ENCODE measurements at regions not wholly inside any gene's neighbourhood (a gene's known extent, or its start where the extent isn't known, plus 50 kb on each side); places are given as distances from the start of the nearest gene placed in this dataset.

DNA sequence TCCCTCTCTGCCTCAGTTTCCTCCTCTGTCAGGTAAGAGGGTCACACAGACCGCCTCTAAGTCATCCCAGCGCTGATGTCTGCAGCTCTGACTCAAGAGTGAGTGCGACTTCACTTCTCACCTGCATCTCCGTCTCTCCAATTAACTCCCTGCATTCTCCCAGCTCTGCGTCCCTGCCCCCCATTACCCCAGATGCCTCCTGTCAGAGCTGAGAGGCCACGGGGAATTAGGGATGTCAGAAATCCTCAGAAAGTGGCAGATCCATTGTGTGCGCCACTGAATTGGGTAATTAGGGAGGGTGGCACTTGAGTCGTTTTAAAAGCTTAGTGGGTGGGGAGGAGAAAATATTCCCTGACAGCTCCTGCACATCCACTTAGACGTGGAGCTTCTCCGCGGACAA lies 885.4 kb upstream of the EEF2KMT start:
- no peak overlapping the region for H3K4me3 ChIP-seq
- 18 to 22% methylated on average over 11 of the region's 11 CpGs for WGBS, 2 donors
- no peaks in the 10 kb centered on the region for H3K4me1 ChIP-seq
- FAIRE-seq (no peak), ATAC-seq (no peak), DNase-seq (no peak)
- intact Hi-C loops (cut with DNase I): no loop called here
- no peaks in the 10 kb centered on the region for H3K9me3 ChIP-seq
- no peaks in the 10 kb centered on the region for H3K27me3 ChIP-seq
- no peak overlapping the region for H3K27ac ChIP-seq
- TF ChIP-seq, protein P1, sequence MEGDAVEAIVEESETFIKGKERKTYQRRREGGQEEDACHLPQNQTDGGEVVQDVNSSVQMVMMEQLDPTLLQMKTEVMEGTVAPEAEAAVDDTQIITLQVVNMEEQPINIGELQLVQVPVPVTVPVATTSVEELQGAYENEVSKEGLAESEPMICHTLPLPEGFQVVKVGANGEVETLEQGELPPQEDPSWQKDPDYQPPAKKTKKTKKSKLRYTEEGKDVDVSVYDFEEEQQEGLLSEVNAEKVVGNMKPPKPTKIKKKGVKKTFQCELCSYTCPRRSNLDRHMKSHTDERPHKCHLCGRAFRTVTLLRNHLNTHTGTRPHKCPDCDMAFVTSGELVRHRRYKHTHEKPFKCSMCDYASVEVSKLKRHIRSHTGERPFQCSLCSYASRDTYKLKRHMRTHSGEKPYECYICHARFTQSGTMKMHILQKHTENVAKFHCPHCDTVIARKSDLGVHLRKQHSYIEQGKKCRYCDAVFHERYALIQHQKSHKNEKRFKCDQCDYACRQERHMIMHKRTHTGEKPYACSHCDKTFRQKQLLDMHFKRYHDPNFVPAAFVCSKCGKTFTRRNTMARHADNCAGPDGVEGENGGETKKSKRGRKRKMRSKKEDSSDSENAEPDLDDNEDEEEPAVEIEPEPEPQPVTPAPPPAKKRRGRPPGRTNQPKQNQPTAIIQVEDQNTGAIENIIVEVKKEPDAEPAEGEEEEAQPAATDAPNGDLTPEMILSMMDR (IDR thresholded peaks at IDR 0.05): no peak
- H3K36me3 ChIP-seq: no peaks in the 10 kb centered on the region

DNA sequence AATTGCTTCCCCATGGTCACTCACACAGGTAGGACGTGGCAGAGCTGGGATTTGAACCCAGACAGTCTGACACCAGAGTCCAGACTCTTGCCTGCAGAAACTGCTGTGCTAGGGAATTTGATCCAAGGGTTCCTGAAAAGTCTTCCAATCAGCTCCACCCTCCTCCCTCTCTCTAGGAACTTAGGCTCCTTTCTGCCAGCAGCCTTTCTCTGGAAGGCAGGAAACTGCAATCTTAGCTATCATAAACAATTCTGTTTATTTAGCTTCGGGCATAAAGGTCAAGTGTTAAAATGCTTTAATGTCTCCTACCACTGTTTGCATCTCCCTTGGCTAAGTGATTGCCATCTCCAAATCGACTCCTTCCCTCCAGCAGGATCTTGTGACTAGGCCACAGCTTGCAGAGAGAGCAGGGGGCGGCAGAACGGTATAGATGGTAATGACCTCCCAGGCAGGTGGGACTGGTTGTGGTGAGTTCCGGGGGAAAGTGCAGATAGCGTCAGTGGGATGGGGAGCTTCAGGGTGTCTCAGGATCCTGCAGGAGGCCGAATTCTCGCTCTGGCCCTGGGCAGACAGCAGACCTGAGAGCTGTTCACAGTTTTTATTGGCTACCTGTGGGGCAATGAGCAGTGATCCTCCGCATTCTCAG lies 882.4 kb upstream of the EEF2KMT start:
- Histone ChIP-seq H3K4me3 (no peak overlapping the region), H3K27ac (no peak overlapping the region), H3K9me3 (no peaks in the 10 kb centered on the region), H3K4me1 (no peaks in the 10 kb centered on the region), H3K36me3 (no peaks in the 10 kb centered on the region), H3K27me3 (no peaks in the 10 kb centered on the region)
- WGBS, 2 donors: 19 to 21% methylated on average over 10 of the region's 10 CpGs
- TF ChIP-seq, protein P1 (IDR thresholded peaks at IDR 0.05): no peak
- DNase-seq (no peak), ATAC-seq (no peak), FAIRE-seq (no peak)
- intact Hi-C loops (cut with DNase I): no loop called here

DNA sequence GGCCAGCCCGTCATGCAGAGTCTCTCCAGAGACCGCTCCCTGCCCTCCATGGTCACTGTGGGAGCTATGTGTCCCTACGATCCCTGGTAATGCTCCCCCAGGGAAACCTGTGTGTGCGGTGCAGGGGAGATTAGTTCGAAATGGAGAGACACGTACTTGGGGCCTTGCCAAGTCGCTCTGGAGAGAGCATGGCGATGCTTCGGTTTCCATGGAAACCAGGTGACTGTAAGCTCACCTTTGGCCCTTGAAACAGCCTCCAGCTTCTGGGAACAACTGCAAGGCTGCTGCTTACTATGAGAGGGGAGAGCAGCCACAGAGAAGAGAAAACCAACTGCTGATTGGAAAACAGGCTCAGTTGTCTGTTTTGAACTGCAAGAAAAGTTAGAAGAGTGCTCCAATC lies 879.7 kb upstream of the EEF2KMT start:
- 18 to 19% methylated on average over 9 of the region's 9 CpGs for WGBS, 2 donors
- TF ChIP-seq, protein P1 (IDR thresholded peaks at IDR 0.05): no peak
- no peaks in the 10 kb centered on the region for H3K4me1 ChIP-seq
- H3K9me3 ChIP-seq: no peaks in the 10 kb centered on the region
- no peak for DNase-seq
- ATAC-seq: no peak
- FAIRE-seq: no peak
- no peak overlapping the region for H3K27ac ChIP-seq
- no peak overlapping the region for H3K4me3 ChIP-seq
- H3K27me3 ChIP-seq: no peaks in the 10 kb centered on the region
- intact Hi-C loops (cut with DNase I): no loop called here
- no peaks in the 10 kb centered on the region for H3K36me3 ChIP-seq

DNA sequence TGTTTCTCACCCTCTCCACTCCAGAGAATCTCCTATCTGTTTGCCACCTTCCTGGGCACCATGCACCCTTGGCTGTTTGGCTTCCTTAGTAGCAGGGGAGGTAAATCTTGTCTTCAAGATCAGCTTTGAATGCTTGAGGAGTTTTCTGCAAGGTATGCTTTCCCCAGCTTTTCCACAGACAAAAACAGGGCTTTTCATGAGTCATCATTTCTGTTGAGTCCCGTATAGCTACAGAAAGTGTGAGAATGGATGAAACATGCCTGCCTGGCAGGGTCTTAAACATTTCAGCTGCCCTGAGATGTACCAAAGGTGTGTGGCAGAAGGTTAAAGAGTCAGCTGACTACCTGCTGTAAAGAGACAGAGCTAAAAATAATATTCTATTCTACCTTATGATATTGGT lies 875.2 kb upstream of the EEF2KMT start:
- Histone ChIP-seq H3K4me1 (no peaks in the 10 kb centered on the region), H3K27me3 (peaks cover 0 to 3% (median 0%) of the 10 kb centered on the region in 4 donors), H3K27ac (no peak overlapping the region), H3K4me3 (no peak overlapping the region), H3K9me3 (no peaks in the 10 kb centered on the region), H3K36me3 (no peaks in the 10 kb centered on the region)
- ATAC-seq (no peak), FAIRE-seq (no peak), DNase-seq (no peak)
- WGBS, 2 donors: 28 to 38% methylated on average over 1 of the region's 1 CpG
- TF ChIP-seq, protein P1 (IDR thresholded peaks at IDR 0.05): no peak
- intact Hi-C loops (cut with DNase I): no loop called here

DNA sequence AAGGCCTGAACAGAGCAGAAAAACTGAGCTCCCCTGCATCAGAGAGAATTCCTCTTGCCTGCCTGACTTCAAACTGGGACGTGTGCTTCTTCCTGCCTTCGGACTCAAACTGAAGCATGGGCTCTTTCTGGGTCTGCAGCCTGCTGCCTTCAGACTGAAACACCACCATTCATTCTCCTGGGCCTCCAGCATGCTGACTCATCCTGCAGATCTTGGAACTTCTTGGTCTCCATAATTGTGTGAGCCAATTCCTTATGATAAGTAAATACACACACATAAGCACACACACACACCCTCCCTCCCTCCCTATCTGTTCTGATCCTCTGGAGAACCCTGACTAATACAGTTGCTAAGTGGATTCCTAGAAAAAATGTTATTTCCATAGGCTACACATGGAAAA lies 874.3 kb upstream of the EEF2KMT start:
- FAIRE-seq: no peak

More for the DNA sequence above, 874.3 kb upstream of the EEF2KMT start:
- Histone ChIP-seq H3K4me3 (no peak overlapping the region), H3K36me3 (no peaks in the 10 kb centered on the region), H3K9me3 (no peaks in the 10 kb centered on the region), H3K27me3 (peaks cover 0 to 3% (median 0%) of the 10 kb centered on the region in 4 donors), H3K27ac (no peak overlapping the region), H3K4me1 (no peaks in the 10 kb centered on the region)
- 43 to 78% methylated on average over 2 of the region's 2 CpGs for WGBS, 2 donors
- intact Hi-C loops (cut with DNase I): no loop called here
- TF ChIP-seq, protein P1 (IDR thresholded peaks at IDR 0.05): no peak
- DNase-seq (no peak), ATAC-seq (no peak)
